ENCODE measurements at regions not wholly inside any gene's neighbourhood (a gene's known extent, or its start where the extent isn't known, plus 50 kb on each side); places are given as distances from the start of the nearest gene placed in this dataset.

- TF ChIP-seq, protein P1, sequence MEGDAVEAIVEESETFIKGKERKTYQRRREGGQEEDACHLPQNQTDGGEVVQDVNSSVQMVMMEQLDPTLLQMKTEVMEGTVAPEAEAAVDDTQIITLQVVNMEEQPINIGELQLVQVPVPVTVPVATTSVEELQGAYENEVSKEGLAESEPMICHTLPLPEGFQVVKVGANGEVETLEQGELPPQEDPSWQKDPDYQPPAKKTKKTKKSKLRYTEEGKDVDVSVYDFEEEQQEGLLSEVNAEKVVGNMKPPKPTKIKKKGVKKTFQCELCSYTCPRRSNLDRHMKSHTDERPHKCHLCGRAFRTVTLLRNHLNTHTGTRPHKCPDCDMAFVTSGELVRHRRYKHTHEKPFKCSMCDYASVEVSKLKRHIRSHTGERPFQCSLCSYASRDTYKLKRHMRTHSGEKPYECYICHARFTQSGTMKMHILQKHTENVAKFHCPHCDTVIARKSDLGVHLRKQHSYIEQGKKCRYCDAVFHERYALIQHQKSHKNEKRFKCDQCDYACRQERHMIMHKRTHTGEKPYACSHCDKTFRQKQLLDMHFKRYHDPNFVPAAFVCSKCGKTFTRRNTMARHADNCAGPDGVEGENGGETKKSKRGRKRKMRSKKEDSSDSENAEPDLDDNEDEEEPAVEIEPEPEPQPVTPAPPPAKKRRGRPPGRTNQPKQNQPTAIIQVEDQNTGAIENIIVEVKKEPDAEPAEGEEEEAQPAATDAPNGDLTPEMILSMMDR (conservative IDR thresholded peaks at IDR 0.05), result no peak
- Histone ChIP-seq H3K4me1 (ENCODE audit: insufficient read depth, low read length) (no peaks in the 10 kb centered on the region), H3K27ac (ENCODE audit: insufficient read length, low read depth, low read length) (no peak overlapping the region), H3K9me3 (ENCODE audit: control insufficient read depth, low read depth, low read length) (no peaks in the 10 kb centered on the region), H2BK12ac (ENCODE audit: insufficient read length, low read depth, low read length) (no peak overlapping the region), H3K9ac (ENCODE audit: extremely low read depth, insufficient read length, low read length) (no peak overlapping the region), H3K23me2 (ENCODE audit: insufficient read length, low read depth, low read length, poor library complexity, severe bottlenecking) (no peaks in the 10 kb centered on the region), H3K18ac (ENCODE audit: insufficient read length, low read depth, low read length) (no peak overlapping the region), H3K4me2 (ENCODE audit: insufficient read depth, insufficient read length, low read length) (no peak overlapping the region), H3K4ac (ENCODE audit: low read depth, low read length) (no peak overlapping the region), H3K56ac (ENCODE audit: insufficient read length, low read depth, low read length) (no peak overlapping the region), H4K91ac (ENCODE audit: insufficient read length, low read depth, low read length) (no peak overlapping the region), H2BK20ac (ENCODE audit: low read depth, low read length, poor library complexity, severe bottlenecking) (no peak overlapping the region), H2BK15ac (ENCODE audit: low read depth, low read length) (no peak overlapping the region), H2AK5ac (ENCODE audit: insufficient read length, low read length) (no peak overlapping the region), H2BK120ac (ENCODE audit: low read depth, low read length, poor library complexity, severe bottlenecking) (no peak overlapping the region), H4K20me1 (ENCODE audit: control insufficient read depth, insufficient read depth, insufficient read length) (no peaks in the 10 kb centered on the region), H4K8ac (replicated peaks; ENCODE audit: insufficient read length, low read depth, low read length) (no peak overlapping the region), H3K27me3 (ENCODE audit: insufficient read depth, low read length) (no peaks in the 10 kb centered on the region), H3K79me1 (ENCODE audit: insufficient read depth, low read depth, low read length, poor library complexity, severe bottlenecking) (no peaks in the 10 kb centered on the region), H3K14ac (ENCODE audit: insufficient read depth, low read length) (no peak overlapping the region; the same call in 1 of the 2 replicates), H4K5ac (ENCODE audit: insufficient read length, low read depth, low read length) (no peak overlapping the region), H3K79me2 (ENCODE audit: insufficient read depth, low read length) (no peaks in the 10 kb centered on the region), H2BK5ac (ENCODE audit: insufficient read length, low read length) (no peak overlapping the region), H3K23ac (ENCODE audit: insufficient read length, low read depth, low read length) (no peak overlapping the region), H2AFZ (ENCODE audit: low read length) (no peak overlapping the region), H3T11ph (ENCODE audit: low read length) (no peak overlapping the region)
- H3K4me3 Mint-ChIP-seq, result no peak overlapping the region
- no peaks in the 10 kb centered on the region; a peak in 1 of 7 replicates for H3K36me3 Mint-ChIP-seq (ENCODE audit: insufficient read depth in 1 of 3, low read depth in 3 of 3)
- DNase-seq, result no peak
- peaks cover 42% of the 10 kb centered on the region for H3K27me3 Mint-ChIP-seq (ENCODE audit: low read depth)
- no peak overlapping the region for H3K27ac Mint-ChIP-seq
- peaks cover 5 to 7% of the 10 kb centered on the region in 2 experiments; a peak in 2 of 5 replicates for H3K9me3 Mint-ChIP-seq
- H3K4me1 Mint-ChIP-seq, result no peaks in the 10 kb centered on the region
- WGBS (ENCODE audit: extremely low coverage, insufficient read length, low lambda C conversion rate), result no CpG with 5 or more reads among the region's 5 CpGs
Measured at GRCh38 chr11:134489728-134490127, 77.7 kb upstream of the B3GAT1 start.
